Nephron (organoid): ENCODE measurements at regions not wholly inside any gene's neighbourhood (a gene's known extent, or its start where the extent isn't known, plus 50 kb on each side); places are given as distances from the start of the nearest gene placed in this dataset.

ENCODE experiments used
- H3K27ac Mint-ChIP-seq, 3 experiments: 2 replicates each; pipeline ENCODE4 v1.8.0; 2020; ENCODE audit warnings: mixed read lengths in 3 of 3, mild to moderate bottlenecking in 2 of 3, moderate library complexity in 1 of 3
- H3K27me3 Mint-ChIP-seq: 2 replicates; pipeline ENCODE4 v1.8.0; 2021; ENCODE audit warnings: low read depth, mild to moderate bottlenecking, moderate library complexity, mixed read lengths
- H3K36me3 Mint-ChIP-seq: 2 replicates; pipeline ENCODE4 v1.8.0; 2020; ENCODE audit warnings: low read depth, mixed read lengths
- H3K4me1 Mint-ChIP-seq: 2 replicates; pipeline ENCODE4 v1.8.0; 2020; ENCODE audit warnings: mixed read lengths
- H3K4me3 Mint-ChIP-seq, 3 experiments: 2 replicates each; pipeline ENCODE4 v1.8.0; 2020; ENCODE audit warnings: mild to moderate bottlenecking in 3 of 3, mixed read lengths in 3 of 3, moderate library complexity in 2 of 3
- H3K9me3 Mint-ChIP-seq: 2 replicates; pipeline ENCODE4 v1.8.0; 2020; ENCODE audit warnings: mixed read lengths
- TF ChIP-seq, protein P1 (sequence below), 3 experiments: fragments of 200-600 bp; sonication (generic); IDR thresholded peaks; one replicate each; pipeline ENCODE4 v1.5.0; 2021; ENCODE audit warnings: antibody characterized with exemption in 3 of 3; ENCODE audit not compliant: unreplicated experiment in 3 of 3

DNA sequence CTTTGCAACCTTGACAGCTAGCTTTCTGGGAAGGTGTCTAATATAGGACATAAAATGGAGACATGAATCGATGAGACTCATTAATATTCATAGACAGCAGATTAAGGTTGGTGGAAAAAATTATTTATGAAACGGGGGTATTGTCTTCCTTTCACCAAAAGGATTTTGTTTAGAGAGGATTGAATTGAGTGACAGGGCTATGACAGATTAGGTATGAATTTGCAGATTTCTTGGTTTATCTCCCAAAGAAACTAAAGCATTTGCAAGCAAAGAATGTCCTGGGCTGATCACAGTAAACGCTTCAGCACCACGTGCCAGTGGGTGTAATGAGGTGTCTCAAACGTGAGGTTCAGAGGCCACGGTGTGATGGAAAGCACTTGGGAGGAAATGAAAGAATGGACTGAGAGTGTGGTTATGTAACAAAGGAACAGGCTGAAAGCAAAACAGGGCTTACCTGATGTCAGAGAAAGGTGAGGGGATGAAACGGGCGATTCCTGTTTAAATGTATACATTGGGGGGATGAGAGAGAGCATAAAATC is 329.2 kb upstream of the NPVF start:
- Mint-ChIP-seq H3K4me3 (no peak overlapping the region), H3K36me3 (peaks cover 3% of the 10 kb centered on the region), H3K4me1 (peaks cover 62% of the 10 kb centered on the region), H3K27me3 (peaks cover 5% of the 10 kb centered on the region), H3K9me3 (peaks cover 4% of the 10 kb centered on the region), H3K27ac (peak overlapping the region; percentile 20 to 60 (median 44))
- TF ChIP-seq, protein P1, sequence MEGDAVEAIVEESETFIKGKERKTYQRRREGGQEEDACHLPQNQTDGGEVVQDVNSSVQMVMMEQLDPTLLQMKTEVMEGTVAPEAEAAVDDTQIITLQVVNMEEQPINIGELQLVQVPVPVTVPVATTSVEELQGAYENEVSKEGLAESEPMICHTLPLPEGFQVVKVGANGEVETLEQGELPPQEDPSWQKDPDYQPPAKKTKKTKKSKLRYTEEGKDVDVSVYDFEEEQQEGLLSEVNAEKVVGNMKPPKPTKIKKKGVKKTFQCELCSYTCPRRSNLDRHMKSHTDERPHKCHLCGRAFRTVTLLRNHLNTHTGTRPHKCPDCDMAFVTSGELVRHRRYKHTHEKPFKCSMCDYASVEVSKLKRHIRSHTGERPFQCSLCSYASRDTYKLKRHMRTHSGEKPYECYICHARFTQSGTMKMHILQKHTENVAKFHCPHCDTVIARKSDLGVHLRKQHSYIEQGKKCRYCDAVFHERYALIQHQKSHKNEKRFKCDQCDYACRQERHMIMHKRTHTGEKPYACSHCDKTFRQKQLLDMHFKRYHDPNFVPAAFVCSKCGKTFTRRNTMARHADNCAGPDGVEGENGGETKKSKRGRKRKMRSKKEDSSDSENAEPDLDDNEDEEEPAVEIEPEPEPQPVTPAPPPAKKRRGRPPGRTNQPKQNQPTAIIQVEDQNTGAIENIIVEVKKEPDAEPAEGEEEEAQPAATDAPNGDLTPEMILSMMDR (IDR thresholded peaks at IDR 0.05; ENCODE audit: unreplicated experiment in 3 of 3): no peak

DNA sequence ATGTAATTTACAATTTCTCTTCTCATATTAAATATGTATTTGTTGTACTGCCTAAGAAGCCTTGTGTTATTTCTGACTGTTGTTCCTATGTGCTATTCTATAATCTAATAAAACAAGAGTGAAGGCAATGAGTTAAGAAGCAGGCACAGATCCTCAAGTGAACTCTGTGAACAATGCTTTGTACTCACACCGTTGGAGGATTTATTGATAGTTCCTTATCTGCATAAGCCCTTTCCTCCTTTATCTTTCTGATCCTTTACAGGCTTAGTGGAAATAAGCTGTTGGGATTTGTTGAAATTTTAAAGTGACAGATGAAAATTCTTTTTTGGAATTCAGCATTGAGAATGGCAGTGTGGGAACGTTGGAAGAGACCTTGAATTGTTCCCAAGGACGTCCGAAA is 329.6 kb upstream of the NPVF start:
- TF ChIP-seq, protein P1 (IDR thresholded peaks at IDR 0.05; ENCODE audit: unreplicated experiment in 3 of 3): no peak
- peaks cover 4% of the 10 kb centered on the region for H3K9me3 Mint-ChIP-seq
- H3K4me1 Mint-ChIP-seq: peaks cover 62% of the 10 kb centered on the region
- peaks cover 5% of the 10 kb centered on the region for H3K27me3 Mint-ChIP-seq
- no peak overlapping the region for H3K4me3 Mint-ChIP-seq
- H3K27ac Mint-ChIP-seq: peak overlapping the region; percentile 20 to 60 (median 44)
- peaks cover 3% of the 10 kb centered on the region for H3K36me3 Mint-ChIP-seq

DNA sequence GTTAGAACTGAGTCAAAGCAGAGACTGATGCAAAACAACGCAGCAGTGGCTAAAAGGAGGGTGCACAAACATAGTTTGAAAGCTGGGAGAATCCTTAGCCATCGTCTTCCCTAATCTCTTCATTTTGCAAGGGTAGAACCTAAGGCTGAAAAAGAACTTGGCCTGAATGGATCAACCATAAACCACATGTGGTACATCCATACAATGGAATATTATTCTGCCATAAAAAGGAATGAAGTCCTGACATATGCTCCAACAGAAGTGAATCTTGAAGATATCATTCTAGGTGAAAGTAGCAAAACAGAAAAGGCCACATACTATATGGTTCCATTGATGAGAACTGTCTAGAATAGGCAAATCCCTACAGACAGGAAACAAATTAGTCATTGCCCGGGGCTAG is 330.3 kb upstream of the NPVF start:
- Mint-ChIP-seq H3K27ac (peak overlapping the region in 1 of 3 experiments; percentile 17), H3K36me3 (peaks cover 3% of the 10 kb centered on the region), H3K9me3 (peaks cover 4% of the 10 kb centered on the region), H3K4me3 (no peak overlapping the region), H3K4me1 (peaks cover 60% of the 10 kb centered on the region), H3K27me3 (peaks cover 5% of the 10 kb centered on the region)
- TF ChIP-seq, protein P1 (IDR thresholded peaks at IDR 0.05; ENCODE audit: unreplicated experiment in 3 of 3): no peak

DNA sequence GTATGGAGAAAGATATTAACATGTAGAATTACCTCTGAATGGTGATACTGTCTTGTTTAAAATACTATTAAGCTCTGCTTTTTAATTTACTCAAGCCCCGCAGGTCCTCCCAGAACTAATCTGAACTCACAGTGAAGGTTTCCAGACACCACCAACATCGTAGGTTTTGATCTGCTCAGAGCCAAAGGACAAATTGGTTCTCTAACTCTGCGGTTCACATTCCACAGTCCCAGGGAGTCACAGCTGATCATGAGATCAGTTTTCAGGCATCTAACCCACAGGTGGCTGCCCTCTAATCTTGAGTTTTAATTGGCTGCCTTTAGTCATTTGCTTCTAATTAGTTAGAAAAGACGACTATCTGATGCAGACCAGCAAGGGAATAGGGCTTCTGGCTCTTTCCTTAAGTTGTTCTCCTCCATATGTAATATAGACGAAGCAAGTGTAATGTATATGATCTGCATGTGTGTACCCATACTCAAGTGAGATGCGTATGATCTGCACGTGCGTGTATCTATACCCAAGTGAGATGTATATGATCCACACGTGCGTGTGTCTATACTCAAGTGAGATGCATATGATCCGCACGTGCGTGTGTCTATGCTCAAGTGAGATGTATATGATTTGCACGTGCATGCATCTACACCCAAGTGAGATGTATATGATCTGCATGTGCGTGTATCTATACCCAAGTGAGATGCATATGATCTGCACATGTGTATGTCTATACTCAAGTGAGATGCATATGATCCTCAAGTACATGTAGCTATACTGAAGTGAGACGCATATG is 331.5 kb upstream of the NPVF start:
- Mint-ChIP-seq H3K9me3 (peaks cover 4% of the 10 kb centered on the region), H3K4me3 (no peak overlapping the region), H3K27me3 (peaks cover 5% of the 10 kb centered on the region), H3K4me1 (peaks cover 56% of the 10 kb centered on the region), H3K36me3 (peaks cover 3% of the 10 kb centered on the region), H3K27ac (peak overlapping the region in 2 of 3 experiments; percentile 3 to 53)
- TF ChIP-seq, protein P1 (IDR thresholded peaks at IDR 0.05; ENCODE audit: unreplicated experiment in 3 of 3): no peak

DNA sequence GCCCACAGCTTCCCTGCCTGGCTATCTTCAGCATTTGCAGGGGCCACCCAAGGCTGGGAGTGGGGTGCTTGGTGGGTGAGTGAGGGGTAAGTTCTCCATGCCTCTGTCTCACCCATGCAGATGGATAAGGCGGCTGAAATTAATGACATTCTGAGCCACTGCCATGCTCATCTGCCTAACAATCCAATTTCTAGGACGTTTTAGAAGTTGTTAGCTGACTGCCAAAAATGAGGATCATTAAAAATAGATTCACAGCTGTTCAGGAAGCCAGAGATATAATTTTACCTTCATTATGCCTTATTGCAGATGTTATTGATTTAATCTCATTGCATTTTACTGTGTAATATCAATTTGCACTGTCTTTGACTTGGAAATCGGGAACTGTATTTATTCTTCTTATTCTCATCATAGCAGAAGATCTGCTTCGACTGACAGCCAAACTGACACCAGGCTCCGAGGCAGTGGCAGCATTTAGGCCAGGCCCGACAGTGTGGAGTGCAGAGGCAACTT is 334.4 kb upstream of the NPVF start:
- Mint-ChIP-seq H3K4me3 (peak overlapping the region in 1 of 3 experiments; percentile 8), H3K36me3 (peaks cover 3% of the 10 kb centered on the region), H3K4me1 (peaks cover 52% of the 10 kb centered on the region), H3K27me3 (peaks cover 5% of the 10 kb centered on the region), H3K9me3 (peaks cover 2% of the 10 kb centered on the region), H3K27ac (peak overlapping the region; percentile 78 to 94 (median 89))
- TF ChIP-seq, protein P1 (IDR thresholded peaks at IDR 0.05; ENCODE audit: unreplicated experiment in 3 of 3): no peak
